ENCODE measurements at regions not wholly inside any gene's neighbourhood (a gene's known extent, or its start where the extent isn't known, plus 50 kb on each side); places are given as distances from the start of the nearest gene placed in this dataset.

DNA sequence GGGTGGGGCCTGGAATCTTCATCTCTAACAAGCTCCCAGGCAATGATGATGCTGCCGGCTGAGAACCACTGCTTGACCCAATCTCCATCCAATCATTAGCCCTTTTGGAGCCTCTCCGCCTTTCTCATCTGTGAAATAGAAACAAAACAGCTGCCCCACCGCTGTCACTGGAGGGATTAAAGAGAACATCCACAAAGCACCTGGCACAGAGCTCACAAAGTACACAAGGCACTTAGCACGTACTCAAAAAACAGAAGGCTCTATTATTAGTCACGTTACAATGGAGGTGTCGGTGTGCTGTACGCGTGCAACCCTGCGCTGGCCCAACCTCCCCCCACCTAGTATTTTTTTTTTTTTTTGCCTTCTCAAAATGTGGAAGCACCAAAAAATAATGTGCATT lies 213.5 kb upstream of the ARID1B start:
- H3K4me3 ChIP-seq (ENCODE audit: low read depth, low read length): no peak overlapping the region
- H3K36me3 ChIP-seq (ENCODE audit: control insufficient read depth, insufficient read depth, low read length): no peaks in the 10 kb centered on the region
- DNase-seq (ENCODE audit: low read depth): no peak
- no peaks in the 10 kb centered on the region for H3K27me3 ChIP-seq (ENCODE audit: control insufficient read depth, insufficient read depth, low read length)
- no peak for TF ChIP-seq CTCF (IDR thresholded peaks at IDR 0.05; ENCODE audit: insufficient read depth, low read length, poor library complexity, severe bottlenecking)

- no peak for DNase-seq (ENCODE audit: low read depth)
- Histone ChIP-seq H3K36me3 (ENCODE audit: control insufficient read depth, insufficient read depth, low read length) (no peaks in the 10 kb centered on the region), H3K4me3 (ENCODE audit: low read depth, low read length) (no peak overlapping the region)
These were observed 214.5 kb upstream of the ARID1B start for GRCh38 chr6:156562636-156563035.

GRCh38 chr6:156562019-156562418 lies 215.2 kb upstream of the ARID1B start:
- Histone ChIP-seq H3K36me3 (ENCODE audit: control insufficient read depth, insufficient read depth, low read length) (no peaks in the 10 kb centered on the region), H3K27me3 (ENCODE audit: control insufficient read depth, insufficient read depth, low read length) (no peaks in the 10 kb centered on the region), H3K4me3 (ENCODE audit: low read depth, low read length) (no peak overlapping the region)
- TF ChIP-seq CTCF (IDR thresholded peaks at IDR 0.05; ENCODE audit: insufficient read depth, low read length, poor library complexity, severe bottlenecking): no peak
- no peak for DNase-seq (ENCODE audit: low read depth)

More at GRCh38 chr6:156562636-156563035, 214.5 kb upstream of the ARID1B start:
- TF ChIP-seq CTCF (IDR thresholded peaks at IDR 0.05; ENCODE audit: insufficient read depth, low read length, poor library complexity, severe bottlenecking): no peak
- no peaks in the 10 kb centered on the region for H3K27me3 ChIP-seq (ENCODE audit: control insufficient read depth, insufficient read depth, low read length)

DNA sequence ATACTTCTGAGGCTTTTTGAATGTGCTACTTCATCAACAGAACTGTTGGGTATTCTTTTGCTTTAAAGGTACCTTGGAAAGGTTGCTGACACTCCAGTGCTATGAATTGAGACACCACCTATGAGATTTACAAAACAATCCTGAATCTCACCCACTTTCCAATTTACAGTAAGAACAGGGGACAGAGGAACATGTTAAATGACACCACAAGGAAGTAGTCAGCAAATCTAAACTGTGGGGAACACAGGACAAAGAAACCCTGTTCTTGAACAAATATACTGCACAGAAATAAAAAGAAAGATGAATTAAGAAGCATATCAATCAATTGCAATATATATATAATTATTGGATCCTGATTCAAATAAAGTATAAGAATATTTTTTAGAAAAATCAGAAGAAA lies 216.7 kb upstream of the ARID1B start:
- H3K36me3 ChIP-seq (ENCODE audit: control insufficient read depth, insufficient read depth, low read length): no peaks in the 10 kb centered on the region
- no peak for DNase-seq (ENCODE audit: low read depth)
- no peak for TF ChIP-seq CTCF (IDR thresholded peaks at IDR 0.05; ENCODE audit: insufficient read depth, low read length, poor library complexity, severe bottlenecking)
- no peak overlapping the region for H3K4me3 ChIP-seq (ENCODE audit: low read depth, low read length)
- H3K27me3 ChIP-seq (ENCODE audit: control insufficient read depth, insufficient read depth, low read length): no peaks in the 10 kb centered on the region

GRCh38 chr6:156559162-156559690 lies 218.0 kb upstream of the ARID1B start:
- TF ChIP-seq CTCF (IDR thresholded peaks at IDR 0.05; ENCODE audit: insufficient read depth, low read length, poor library complexity, severe bottlenecking): no peak
- H3K27me3 ChIP-seq (ENCODE audit: control insufficient read depth, insufficient read depth, low read length): no peaks in the 10 kb centered on the region
- no peaks in the 10 kb centered on the region for H3K36me3 ChIP-seq (ENCODE audit: control insufficient read depth, insufficient read depth, low read length)
- no peak overlapping the region for H3K4me3 ChIP-seq (ENCODE audit: low read depth, low read length)
- no peak for DNase-seq (ENCODE audit: low read depth)

DNA sequence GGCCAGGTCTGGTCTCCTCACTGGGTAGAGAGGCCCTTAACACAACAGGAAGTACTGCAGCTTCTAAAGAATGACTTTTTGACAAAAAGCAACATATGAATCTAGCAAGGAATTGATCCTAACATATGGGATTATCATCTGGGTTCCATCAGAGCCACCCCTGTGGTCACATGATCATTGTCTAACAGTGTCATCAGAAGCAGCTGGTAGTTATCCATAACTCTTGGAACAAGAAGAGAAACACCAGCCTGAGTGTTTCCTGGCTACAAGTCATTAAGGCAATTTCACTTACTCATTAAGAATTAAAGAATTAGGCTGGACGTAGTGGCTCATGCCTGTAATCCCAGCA lies 219.3 kb upstream of the ARID1B start:
- no peaks in the 10 kb centered on the region for H3K27me3 ChIP-seq (ENCODE audit: control insufficient read depth, insufficient read depth, low read length)
- no peaks in the 10 kb centered on the region for H3K36me3 ChIP-seq (ENCODE audit: control insufficient read depth, insufficient read depth, low read length)
- no peak for TF ChIP-seq CTCF (IDR thresholded peaks at IDR 0.05; ENCODE audit: insufficient read depth, low read length, poor library complexity, severe bottlenecking)
- H3K4me3 ChIP-seq (ENCODE audit: low read depth, low read length): no peak overlapping the region
- DNase-seq (ENCODE audit: low read depth): no peak
